ELR (cell line): ENCODE measurements at regions not wholly inside any gene's neighbourhood (a gene's known extent, or its start where the extent isn't known, plus 50 kb on each side); places are given as distances from the start of the nearest gene placed in this dataset.

Experiments
- DNase-seq: peaks from one replicate; pipeline ENCODE4 v3.0.0-alpha.2; 2015; ENCODE audit warnings: low read depth

DNA sequence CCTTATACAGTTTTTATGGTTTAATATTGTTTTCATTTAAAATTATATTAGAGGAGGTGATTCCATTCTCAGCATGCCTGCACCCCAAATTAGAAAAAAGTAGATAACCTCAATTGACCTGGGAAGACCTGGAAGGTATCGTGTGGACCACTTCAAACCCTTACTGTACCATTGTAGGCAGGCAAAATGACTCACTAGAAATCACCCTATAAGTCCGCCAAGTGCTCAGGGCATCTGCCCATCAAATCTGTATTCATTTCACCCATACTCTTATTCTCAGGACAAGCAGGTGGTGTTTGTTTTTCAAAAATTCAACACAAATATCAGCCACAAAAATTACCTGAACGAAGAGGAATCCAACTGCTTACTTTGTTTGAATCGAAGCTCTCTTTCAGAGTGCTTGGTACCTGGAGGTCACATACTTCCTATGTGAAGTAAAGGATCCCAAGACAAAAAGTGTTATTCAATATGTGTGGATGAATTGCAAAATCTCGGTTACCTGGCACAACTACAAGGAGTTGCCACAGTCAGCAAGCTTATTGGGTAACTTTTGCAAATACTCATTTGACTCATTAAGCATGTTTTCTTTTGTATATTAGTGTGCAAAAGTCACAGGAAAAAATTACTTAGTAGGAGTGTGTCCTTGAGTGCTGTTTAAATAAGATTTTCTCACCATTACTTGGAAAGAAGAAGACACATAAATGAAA lies 216.2 kb downstream of the ENC1 start:
- no peak for DNase-seq

DNA sequence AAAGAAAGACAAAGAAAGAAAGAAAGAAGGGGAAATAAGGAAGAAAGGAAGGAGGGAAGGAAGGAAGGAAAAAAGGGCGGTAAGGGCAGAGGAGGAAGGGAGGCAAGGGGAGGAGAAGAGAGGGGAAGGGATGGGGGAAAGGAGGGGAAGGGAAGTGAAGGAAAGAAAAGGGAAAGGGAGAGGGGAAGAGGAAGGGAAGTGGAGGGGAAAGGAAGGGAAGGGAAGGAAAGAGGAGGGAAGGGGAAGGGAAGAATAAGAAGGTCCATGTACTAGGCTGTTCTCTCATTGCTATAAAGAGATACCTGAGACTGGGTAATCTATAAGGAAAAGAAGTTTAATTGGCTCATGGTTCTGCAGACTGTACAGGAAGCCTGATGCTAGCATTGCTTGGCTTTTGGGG lies 217.1 kb downstream of the ENC1 start:
- DNase-seq, result no peak

DNA sequence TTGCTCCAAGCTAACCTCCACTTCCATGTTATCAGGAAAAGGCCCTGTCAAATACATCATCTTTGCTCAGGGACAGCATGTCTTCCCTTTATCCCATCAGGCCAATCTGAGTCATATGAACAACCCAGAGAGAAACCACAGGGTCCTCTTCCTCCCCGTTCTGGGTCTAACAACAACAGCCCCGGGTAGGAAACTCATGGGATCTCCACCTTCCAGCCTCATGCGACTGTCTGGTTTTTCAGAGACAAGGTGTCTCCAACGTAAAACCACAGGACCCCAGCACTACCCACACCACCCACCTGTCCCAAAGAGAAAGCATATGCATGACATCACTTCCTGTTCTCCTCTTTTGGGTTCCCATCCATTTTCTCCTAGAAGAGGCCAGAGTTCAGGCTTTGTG lies 217.9 kb downstream of the ENC1 start:
- DNase-seq, result peak; percentile 9

DNA sequence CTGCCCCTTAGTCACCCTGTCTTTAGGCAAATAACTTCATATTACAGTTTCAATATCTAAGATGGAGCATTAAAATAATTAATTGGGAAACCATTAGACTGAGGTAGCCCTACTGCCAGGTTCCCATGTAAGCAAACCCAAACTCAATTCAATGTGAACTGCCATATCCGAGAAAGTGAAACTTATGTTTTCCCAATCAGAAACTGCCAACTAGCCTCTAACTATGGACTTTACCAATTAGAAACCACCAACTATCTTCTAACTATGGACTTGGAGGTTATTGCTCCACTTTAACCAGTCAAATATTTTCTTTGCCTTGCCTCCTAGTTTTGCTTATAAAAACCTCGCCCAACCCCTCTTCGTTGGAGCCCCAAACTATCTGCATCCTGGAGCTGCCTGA lies 218.5 kb downstream of the ENC1 start:
- no peak for DNase-seq

DNA sequence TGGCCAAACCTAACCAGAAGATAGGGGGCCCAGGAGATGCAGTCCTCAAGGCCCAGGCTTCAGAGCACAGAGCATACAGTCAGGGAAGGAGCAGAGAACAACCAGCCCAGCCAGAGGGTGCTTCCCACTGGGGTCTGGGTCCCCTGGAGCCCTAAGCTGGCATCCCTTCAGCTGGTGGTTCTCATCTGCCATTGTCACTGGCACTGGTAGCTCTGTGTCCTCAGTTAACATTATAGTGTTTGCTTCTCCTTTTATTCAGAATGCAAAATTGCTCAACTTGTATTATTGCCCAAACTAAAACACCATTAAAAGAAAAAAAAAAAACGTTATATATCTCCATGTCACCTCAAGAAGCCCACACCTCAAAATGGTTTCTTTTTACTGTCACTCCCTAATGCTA lies 219.2 kb downstream of the ENC1 start:
- no peak for DNase-seq

DNA sequence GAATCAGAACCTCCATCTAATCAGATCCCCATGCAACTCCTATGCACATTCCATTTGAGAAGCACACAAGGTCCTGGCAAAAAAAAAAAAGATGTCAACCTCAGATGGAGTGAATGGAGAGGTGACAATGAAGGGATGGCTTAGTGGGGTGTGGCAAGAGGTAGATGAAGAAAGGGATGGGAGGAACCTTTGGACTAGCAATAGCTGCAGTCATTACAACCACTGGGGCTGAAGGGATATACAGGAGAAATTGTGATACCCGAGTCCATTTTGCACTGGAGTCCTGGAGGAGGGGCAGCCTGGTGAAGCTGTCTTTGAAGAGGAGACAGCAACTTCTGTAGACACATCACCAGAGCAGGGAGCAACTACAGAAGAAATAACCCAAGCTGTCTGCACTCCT lies 219.6 kb downstream of the ENC1 start:
- DNase-seq, result no peak

DNA sequence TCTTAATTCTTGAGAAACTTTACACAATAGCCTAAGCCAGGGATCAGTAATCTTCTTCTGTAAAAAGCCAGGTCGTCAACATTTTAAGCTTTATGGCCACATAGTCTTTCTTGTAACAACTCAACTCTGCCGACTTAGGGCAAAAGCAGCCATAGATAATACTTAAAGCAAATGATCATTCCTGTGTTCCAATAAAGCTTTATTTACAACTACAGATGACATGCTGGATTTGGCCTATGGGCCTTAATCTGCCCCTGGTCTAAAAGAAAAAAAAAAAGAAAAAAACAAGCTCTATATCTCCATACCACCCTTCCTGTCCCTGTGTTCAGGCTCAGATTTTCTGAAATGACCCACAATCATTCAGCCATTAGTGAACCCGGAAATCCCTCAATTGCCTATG lies 220.3 kb downstream of the ENC1 start:
- no peak for DNase-seq

DNA sequence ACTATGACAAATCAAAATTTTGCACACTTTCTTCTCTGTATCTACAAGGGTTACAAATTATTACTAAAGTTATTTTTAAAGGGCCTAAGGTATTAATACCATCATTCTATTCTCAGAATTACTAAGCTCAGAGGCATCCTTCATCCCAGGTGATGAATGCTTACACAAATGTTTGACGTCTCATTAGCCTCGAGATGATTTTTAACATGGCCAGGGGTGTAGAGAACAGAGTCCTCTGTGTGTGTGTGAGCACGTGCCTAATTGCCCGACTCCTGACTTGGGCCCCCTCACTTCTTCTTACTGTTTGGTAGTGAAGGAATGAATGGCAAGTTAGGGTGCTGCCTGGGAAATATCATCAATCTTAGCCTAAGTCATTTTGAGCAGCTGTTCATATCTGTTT lies 221.1 kb downstream of the ENC1 start:
- DNase-seq, result no peak

DNA sequence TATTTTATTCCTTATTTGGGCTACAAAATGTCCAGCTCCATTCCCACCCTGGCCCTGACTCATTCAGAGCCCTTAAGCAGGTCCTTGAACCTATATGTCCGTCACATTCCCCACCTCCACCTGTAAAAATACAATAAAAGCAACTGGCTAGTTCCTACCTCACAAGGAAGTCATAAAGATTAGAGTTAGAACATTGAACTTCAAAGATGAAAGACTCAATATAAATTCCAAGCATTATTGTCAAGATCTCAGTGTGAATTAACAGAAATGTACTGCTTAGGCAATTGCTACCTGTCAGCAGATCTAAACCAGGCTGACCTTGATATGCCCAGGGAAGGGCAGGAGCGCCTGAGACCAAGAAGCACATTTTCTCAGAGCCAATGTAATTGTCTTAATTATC lies 221.8 kb downstream of the ENC1 start:
- DNase-seq, result no peak

DNA sequence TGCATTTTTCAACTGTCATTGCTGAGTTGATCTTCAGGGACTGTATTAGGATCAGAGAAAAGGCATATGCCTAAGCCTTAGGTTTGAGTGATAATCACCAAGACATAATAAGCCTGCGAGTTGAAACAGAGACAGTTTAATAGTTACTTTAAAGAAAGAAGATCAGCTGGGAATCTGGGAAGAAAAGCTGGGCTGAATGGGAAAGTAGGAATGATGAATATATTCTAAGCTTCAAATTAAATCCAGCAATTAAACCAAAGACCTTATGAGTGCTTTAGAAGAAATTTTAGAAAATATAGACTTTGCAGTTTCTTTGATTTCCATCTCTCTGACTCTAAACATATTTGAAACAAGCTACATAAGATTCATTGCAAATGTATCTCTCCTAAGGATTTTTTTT lies 222.3 kb downstream of the ENC1 start:
- no peak for DNase-seq

DNA sequence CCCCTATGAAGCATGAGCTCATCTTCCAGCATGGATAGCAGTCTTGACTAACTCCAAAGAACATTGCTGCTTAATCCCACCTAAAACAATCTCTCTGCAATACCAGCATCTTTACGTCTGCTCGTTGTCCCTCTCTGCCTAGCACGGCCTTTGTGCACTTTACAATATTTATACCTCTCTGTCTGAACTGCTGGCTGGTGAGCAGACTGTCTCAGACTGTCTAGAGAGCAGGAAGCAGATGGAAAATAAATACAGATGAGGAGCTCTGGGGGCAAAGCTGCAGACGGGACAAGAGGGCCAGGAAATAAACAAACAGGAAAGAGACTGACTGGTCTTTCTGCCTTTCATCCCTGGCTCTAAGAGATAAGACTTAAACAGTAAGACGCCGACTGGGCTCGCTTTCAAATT lies 224.8 kb downstream of the ENC1 start:
- no peak for DNase-seq

DNA sequence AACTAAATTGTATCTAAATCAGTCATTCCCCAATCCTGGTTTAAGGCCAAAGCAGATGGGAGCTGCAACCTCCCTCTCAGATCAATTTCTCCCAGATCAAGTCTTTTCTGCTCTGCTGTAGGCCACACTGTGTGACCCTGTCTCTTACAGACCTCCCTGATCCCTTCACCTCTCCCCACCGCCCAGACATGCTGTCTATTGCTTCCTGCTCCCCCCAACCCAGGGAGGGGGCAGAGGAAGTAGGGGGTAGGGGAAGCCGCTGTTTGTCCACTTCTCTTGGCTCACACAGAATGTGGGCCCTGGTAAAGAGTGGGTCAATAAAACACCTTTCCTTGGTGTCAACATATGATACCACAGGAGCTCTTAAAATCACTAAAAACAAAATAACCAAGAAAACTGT lies 226.3 kb downstream of the ENC1 start:
- no peak for DNase-seq

DNA sequence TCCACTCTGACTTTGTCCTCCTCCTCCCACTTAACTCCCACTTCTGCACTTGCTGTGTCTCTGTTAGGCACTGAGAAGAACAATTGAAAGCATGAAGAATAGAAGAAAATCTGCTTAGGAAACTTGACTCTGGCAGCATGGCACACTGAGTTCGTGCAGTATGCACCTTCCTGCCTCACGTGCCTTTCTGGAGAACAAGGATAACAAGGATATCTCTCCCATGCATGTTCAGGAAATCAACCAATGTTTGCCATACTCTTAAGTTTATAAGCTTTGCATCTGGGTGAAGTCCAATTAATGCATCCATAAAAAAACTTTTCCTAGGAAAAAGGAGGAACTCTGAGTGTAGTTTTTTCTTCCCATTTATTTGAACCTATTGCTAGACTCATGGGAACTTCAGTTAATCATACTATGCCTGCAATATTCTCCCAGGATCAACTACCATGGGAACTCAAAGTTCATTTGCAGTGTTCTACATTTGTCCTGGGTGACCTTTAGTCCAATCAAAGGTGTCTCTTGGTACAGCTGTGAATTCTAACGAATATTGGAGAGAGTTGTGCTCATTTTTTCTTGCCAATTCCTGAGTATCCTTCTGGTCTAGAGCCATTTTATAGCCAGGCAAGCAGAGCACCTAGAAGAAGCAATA lies 227.0 kb downstream of the ENC1 start:
- DNase-seq, result no peak

DNA sequence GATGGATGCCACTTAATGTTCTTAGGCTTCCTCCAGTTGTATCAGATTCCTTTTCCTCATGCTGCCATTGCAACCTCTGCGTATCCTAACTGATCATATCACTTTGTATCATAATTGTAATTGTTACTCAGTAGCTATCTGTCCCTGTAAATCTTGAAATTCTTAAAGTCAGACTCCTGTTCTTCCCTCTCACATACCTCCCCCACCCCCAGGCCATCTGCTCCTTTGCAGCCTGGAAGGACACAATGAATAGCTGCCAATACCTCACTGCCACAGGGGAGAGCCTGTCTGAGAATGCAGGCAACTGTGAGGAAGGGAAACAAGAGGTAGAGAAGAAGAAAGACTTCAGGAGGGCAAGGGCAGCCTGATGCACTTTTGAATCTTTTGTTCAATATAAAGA lies 228.5 kb downstream of the ENC1 start:
- no peak for DNase-seq

DNA sequence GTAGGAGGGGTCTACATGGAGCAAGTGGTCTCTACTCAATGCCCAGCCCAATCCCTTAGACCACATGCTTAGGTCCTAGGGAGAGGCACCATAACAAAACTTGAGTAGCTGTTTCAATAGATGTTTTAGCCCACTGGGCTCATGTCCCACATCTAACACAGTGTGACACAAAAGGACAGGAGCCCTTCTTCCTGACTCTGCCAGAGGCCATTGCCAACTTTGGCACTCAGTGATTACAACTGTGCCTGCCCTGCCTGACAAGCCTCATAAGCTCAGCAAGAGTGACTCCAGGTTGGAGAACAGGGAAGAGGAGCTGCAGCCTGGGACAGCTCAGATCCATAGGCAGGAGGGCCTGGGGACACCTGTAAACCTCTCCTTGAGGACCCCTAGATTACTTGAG lies 230.8 kb downstream of the ENC1 start:
- DNase-seq, result no peak

DNA sequence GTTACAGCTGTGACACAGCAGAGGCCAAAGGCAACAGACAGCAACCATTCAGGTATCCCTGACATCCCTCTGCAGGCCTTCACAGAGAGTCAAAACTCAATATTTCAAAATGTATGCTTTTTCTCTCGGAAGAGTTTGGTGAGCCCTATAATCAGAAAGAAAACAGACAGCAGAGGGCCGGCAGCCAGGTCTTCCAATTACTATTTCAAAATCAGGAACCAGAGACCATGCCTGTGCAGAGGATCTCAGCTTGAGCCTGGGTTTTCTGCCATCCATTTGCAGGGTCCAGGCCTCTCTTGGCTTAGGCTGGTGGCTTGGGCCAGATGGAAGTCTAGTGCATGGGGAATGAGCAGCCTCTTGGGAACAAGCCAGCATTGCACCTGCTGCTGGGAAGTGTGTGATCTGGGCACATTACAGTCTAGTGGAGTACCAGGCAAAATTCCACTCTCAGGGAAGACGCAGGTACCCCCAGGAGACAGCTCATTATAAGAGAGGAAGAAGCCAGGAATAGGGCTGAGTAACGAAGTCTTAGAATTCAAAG lies 231.3 kb downstream of the ENC1 start:
- no peak for DNase-seq

DNA sequence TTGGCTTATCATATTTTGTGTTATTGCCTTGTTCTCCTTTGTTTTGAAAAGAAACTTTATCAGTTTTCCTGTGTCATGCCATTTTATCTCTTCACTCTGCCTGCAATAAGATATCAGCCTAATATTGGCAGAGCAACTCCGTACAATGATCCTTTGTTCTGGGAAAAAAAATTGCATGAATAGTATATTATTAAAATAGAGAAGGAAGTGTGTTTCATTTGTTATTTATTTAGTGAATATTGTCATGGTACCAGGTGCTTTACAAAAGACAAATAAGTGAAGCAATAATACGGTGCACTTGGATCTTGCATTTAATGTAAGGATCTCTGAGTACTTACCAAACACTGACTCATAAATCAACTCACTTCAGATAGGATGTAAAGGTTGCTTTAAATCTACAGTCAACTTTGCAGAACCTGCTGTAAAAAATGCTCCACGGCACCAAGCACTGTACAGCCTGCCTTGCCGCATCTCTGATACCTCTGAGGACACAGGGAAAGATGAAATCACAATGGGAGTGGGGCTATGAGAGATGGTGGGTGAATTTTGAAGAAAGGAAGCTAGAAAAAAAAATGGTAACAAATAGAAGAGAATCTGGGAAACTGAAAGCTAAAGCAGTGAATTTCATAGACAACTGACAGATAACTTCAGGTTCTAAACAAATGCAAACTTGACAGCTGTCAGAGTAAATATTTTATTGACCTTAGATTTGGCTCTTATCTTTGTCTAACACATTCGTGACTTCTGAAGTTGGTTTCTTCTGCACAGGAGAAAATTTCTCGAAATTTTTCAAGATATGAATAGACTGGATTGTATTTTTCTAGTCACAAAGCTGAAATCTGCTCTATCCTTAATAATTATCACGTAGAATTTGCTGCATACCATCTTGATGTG lies 232.1 kb downstream of the ENC1 start:
- no peak for DNase-seq

DNA sequence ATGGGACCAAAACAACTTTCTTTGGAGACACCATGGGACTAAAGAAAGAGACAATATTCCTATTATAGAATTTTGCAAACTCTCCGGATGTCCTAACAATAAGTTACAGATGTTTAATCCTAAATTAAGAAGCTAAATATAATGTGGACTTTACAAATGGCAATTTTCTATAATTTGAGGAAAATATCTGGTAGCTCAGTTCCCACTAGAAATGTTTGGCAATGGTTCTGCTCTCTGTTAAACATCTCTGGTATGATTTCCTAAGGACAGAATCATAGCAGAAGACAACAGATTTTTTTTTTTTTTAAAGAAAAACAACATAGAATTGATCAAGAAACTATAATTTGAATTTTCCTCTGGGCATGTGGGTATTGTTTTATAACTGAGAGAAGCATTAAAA lies 232.8 kb downstream of the ENC1 start:
- no peak for DNase-seq

DNA sequence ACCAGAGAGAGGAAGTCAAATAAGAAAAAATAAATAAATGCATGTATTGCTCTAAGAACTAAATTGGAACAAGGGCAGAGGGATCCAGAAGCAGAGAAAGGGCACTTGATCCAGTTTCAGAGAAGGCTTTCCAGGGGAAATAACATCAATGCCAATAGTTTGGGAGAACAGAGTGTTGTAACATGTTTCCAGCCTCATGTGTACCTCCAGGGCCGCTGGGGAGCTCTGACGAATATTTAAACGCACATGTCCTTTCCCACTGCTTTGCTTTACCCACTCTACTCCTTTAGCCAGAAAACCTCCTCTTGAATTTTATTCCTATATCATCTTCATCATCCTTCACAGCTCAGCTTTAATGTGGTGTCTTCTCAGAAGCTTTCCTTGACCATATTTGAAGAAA lies 233.7 kb downstream of the ENC1 start:
- DNase-seq, result no peak

DNA sequence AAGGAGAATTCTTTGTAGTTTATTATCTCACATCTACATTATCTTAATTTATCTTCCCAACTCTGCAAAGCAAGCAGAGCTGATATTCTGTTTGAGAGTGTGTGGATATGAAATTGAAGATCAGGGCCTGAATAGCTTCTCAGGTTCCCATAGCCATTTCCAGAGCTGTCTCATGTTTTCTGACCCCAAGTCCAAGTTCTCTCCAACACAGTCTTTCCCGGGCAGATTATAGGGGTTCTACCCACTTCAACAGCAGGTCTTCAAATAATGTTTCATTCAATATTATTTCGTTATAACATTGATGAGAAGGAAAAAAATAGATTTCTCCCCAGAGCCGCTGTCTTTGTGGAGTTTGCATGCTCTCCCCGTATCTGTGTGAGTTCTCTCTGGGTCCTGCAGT lies 234.9 kb downstream of the ENC1 start:
- DNase-seq, result no peak

DNA sequence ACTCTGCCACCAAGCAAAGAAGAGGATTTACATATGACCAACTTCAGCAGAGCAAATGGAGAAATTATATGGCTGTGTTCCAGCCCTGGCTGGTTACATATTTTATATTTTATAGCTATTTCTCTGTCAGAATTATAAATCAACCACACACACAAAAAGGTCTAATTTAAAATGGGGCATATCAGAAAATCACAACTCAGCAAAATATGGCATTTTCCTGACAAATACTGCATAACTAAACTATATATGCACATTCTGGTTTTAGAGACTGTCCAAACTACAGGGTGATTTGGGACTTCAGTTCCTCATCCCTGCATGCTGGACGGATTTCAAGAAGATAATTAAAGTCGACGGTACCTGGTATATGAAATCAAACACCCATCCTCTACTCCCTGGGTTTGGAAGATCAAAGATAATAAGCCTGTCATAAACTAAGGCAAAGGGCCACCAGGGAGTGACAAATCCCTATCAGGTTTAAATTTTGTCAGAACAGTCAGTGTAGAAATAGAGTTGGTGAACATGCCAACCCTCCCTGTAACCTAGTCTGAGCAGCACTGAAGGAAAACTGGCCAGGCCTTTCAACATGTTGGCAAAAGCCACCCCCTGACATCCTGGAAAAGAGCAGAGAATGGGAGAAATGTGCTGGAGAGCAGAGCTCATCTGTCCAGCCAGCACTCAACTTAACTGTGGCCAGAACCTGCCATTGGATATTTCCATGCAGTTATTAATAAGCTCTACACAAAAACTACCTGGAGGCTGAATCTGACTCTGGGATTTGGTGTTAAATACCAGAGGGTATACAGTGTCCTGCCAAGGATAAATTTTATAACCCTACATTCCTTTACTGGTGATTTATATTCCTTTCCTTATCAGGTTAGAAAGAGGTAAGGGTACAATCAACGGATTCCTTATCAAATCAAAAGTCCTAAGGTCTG lies 235.7 kb downstream of the ENC1 start:
- no peak for DNase-seq

DNA sequence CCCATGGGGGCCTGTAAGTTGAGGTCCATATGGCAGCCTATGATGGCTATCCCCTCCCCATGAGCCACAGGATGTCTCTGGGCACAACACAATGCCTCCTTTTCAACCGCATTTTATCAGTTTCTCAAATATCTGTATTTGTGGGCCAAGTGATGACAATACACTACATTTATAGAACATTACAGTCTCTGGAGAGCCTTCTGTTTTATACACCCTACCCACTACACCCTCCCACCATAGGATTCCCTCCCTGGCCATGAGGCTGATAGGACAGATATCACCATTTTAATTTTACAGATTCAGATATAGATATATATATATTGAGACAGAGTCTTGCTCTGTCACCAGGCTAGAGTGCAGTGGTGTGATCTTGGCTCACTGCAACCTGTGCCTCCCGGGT lies 236.8 kb downstream of the ENC1 start:
- DNase-seq, result no peak
